Stomach (tissue), 8 donors: ENCODE measurements at regions not wholly inside any gene's neighbourhood (a gene's known extent, or its start where the extent isn't known, plus 50 kb on each side); places are given as distances from the start of the nearest gene placed in this dataset.
"Not testable (repeated sequence)": the region's sequence is repeated elsewhere in the genome, so short reads cannot be mapped to it uniquely, and the experiment has no call there.

Experiments
- DNase-seq, 2 donors: peaks; one replicate each; pipeline versions ENCODE4 v3.0.0 to v3.0.0-alpha.2; 2013 to 2019
- H3K27ac ChIP-seq, 5 donors: fragments of 200-600 bp in 4 of 5; sonication (generic) in 4 of 5; one replicate each; pipeline ENCODE4 v1.5.1; 2013 to 2019; ENCODE audit warnings: mild to moderate bottlenecking in 1 of 5, moderate library complexity in 1 of 5
- H3K27me3 ChIP-seq, 3 donors: fragments of 200-600 bp; sonication (generic); one replicate each; pipeline ENCODE4 v1.5.1; 2017 to 2019; ENCODE audit warnings: mixed run types in 1 of 3
- H3K36me3 ChIP-seq, 4 donors: fragments of 200-600 bp; sonication (generic); 1 replicate in 3 of 4; 2 replicates in 1 of 4; pipeline ENCODE4 v1.5.1; 2016 to 2019
- H3K4me1 ChIP-seq, 4 donors: fragments of 200-600 bp; sonication (generic); one replicate each; pipeline ENCODE4 v1.5.1; 2016 to 2019
- H3K4me3 ChIP-seq, 4 donors: fragments of 200-600 bp; sonication (generic) in 3 of 4; one replicate each; pipeline ENCODE4 v1.5.1; 2016 to 2019; ENCODE audit warnings: mild to moderate bottlenecking in 1 of 4
- H3K9me3 ChIP-seq, 4 donors: fragments of 200-600 bp; sonication (generic); one replicate each; pipeline ENCODE4 v1.5.1; 2016 to 2019
- CTCF ChIP-seq, 7 experiments: fragments of 450-650 bp in 4 of 7; fragments of 200-600 bp in 3 of 7; sonication (generic) in 3 of 7; IDR thresholded peaks; one replicate each; pipeline ENCODE4 v1.5.1; 2016 to 2019; ENCODE audit warnings: antibody characterized with exemption in 7 of 7, control low read depth in 2 of 7, mild to moderate bottlenecking in 1 of 7
- EP300 ChIP-seq: sonication (generic); formaldehyde crosslinking; IDR thresholded peaks from one replicate; pipeline ENCODE4 v1.6.1; 2017; ENCODE audit warnings: antibody characterized with exemption
- POLR2A ChIP-seq, 4 donors: fragments of 450-650 bp; IDR thresholded peaks; one replicate each; pipeline ENCODE4 v1.6.1; 2016; ENCODE audit warnings: antibody characterized with exemption in 4 of 4, control low read depth in 2 of 4, mild to moderate bottlenecking in 1 of 4, moderate library complexity in 1 of 4
- POLR2AphosphoS5 ChIP-seq, 3 donors: sonication (generic); formaldehyde crosslinking; IDR thresholded peaks; one replicate each; pipeline ENCODE4 v1.6.1; 2016; ENCODE audit warnings: antibody characterized with exemption in 3 of 3
- WGBS, 5 donors: extraction: QIAGEN DNeasy Blood & Tissue Kit in 3 of 5; methylation state at CpG; one replicate each; pipeline versions ENCODE4 v1.1.5 to v1.1.7; 2013 to 2018; 5-methylcytosine and 5-hydroxymethylcytosine counted together
- intact Hi-C: fragments of 100-400 bp; cut with DNase I; formaldehyde crosslinking; loops from one replicate; pipeline ENCODE4 v1.15.1; 2023; ENCODE audit warnings: low total_unique reads
- donor health status: healthy with polysubstance abuse.
- donor health status: Bipolar disorder and iron deficiency.
- donor health status: healthy.

DNA sequence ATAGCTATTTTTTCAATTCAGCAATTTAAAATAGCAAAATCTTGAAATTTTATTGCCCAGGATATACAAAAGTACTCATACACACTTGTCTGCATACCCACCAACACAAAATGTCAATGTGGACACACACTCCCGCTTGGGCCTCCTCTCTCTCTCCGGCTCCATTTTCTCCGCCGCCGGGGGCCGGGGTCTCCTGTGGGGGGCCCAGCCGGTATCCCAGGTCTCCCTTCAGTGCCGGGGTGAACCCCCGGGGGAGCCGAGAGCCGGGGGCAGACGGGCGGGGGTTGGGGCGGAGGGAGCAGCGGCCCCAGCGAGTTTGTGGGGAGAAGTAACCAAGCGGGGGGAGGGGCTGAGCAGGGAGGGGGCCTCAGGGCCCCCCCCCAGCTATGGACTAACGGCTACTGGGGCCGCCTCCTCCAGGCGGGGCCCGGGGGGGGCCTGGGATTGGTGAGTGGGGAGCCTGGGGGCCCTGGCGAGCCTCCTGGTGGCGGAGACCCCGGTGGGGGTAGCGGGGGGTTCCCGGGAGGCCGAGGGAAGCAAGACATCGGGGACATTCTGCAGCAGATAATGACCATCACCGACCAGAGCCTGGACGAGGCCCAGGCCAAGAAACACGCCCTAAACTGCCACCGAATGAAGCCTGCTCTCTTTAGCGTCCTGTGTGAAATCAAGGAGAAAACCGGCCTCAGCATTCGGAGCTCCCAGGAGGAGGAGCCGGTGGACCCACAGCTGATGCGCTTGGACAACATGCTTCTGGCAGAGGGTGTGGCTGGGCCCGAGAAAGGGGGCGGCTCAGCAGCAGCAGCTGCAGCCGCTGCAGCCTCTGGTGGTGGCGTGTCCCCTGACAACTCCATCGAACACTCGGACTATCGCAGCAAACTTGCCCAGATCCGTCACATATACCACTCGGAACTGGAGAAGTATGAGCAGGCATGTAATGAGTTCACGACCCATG is 56.6 kb downstream of the CHST2 start:
- H3K27ac ChIP-seq, H3K9me3 ChIP-seq, H3K4me1 ChIP-seq, H3K27me3 ChIP-seq, DNase-seq, H3K36me3 ChIP-seq, intact Hi-C loops, H3K4me3 ChIP-seq: not testable (repeated sequence)
- 88 to 95% (median 91%) methylated on average over 23 to 47 of the region's 47 CpGs for WGBS, 5 donors

GRCh38 chr3:143177965-143178364 is 58.4 kb downstream of the CHST2 start:
- H3K36me3 ChIP-seq, intact Hi-C loops, H3K27me3 ChIP-seq, H3K4me1 ChIP-seq, H3K4me3 ChIP-seq, DNase-seq, H3K27ac ChIP-seq: not testable (repeated sequence)
- WGBS, 5 donors, result 75 to 79% (median 77%) methylated on average over 6 of the region's 6 CpGs
- H3K9me3 ChIP-seq, result peaks cover 0 to 10% (median 0%) of the 10 kb centered on the region in 4 donors

DNA sequence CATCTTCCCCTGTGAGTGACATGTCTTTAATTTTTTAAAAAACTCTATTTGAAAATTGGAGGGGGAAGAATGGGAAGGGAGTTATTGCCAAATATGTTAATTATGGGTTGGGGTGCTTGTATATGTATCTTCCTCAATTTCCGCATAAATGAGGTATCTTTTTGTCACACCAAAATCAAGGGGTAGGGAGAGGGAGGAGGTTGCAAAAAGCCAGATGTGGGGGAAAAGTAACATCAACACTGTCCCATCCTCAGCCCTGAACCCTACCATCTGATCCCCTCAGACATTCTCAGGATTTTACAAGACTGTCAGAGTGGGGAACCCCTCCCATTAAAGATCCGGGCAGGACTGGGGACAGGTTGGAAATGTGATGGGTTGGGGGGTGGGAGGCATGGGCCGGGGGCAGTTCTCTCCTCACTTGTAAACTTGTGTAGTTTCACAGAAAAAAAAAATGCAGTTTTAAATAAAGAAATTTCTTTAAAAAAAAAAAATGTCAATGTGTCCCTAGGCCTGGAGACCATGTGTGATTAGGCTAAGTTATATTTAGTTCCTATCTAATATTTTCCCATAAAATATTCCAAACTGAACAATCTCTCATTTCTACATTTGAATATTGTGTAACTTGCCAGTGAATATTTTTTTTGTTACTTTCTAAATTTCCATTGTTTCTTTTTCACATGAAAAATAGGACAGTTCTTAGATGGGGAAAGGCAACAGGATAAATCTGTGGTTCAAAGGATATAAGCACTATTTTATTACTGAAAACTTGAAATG is 59.4 kb downstream of the CHST2 start:
- 72 to 84% (median 73%) methylated on average over 3 of the region's 3 CpGs for WGBS, 5 donors
- H3K27me3 ChIP-seq, intact Hi-C loops, H3K4me1 ChIP-seq, H3K4me3 ChIP-seq, H3K36me3 ChIP-seq, H3K27ac ChIP-seq, DNase-seq: not testable (repeated sequence)
- H3K9me3 ChIP-seq, result peaks cover 0 to 10% (median 0%) of the 10 kb centered on the region in 4 donors

GRCh38 chr3:143179603-143180002 is 60.0 kb downstream of the CHST2 start:
- Histone ChIP-seq H3K9me3 (peaks cover 0 to 10% (median 0%) of the 10 kb centered on the region in 4 donors), H3K36me3 (no peaks in the 10 kb centered on the region), H3K27ac (no peak overlapping the region), H3K4me3 (no peak overlapping the region), H3K27me3 (no peaks in the 10 kb centered on the region), H3K4me1 (no peaks in the 10 kb centered on the region)
- no peak for DNase-seq
- TF ChIP-seq EP300, result no peak
- no peak for TF ChIP-seq POLR2A (IDR thresholded peaks at IDR 0.05)
- no peak for TF ChIP-seq CTCF (IDR thresholded peaks at IDR 0.05)
- TF ChIP-seq POLR2AphosphoS5 (IDR thresholded peaks at IDR 0.05), result no peak
- intact Hi-C loops, result no loop called here
- 67 to 73% (median 72%) methylated on average over 5 of the region's 5 CpGs for WGBS, 5 donors

- H3K4me3 ChIP-seq, H3K36me3 ChIP-seq, H3K27ac ChIP-seq, intact Hi-C loops, H3K4me1 ChIP-seq, H3K27me3 ChIP-seq, DNase-seq: not testable (repeated sequence)
- H3K9me3 ChIP-seq, result peaks cover 0 to 10% (median 0%) of the 10 kb centered on the region in 4 donors
- 82 to 98% (median 88%) methylated on average over 2 of the region's 2 CpGs for WGBS, 5 donors
These were observed 61.3 kb downstream of the CHST2 start for GRCh38 chr3:143180860-143181259.

DNA sequence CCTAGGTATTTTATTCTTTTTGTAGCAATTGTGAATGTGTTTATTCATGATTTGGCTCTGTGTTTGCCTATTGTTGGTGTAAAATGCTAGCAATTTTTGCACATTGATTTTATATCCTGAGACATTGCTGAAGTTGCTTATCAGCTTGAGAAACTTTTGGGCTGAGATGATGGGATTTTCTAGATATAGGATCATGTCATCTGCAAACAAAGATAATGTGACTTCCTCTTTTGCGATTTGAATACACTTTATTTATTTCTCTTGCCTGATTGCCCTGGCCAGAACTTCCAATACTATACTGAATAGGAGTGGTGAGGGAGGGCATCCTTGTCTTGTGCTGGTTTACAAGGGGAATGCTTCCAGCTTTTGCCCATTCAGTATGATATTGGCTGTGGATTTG is 62.4 kb downstream of the CHST2 start:
- H3K4me1 ChIP-seq, DNase-seq, intact Hi-C loops, H3K27me3 ChIP-seq, H3K27ac ChIP-seq, H3K4me3 ChIP-seq, H3K36me3 ChIP-seq: not testable (repeated sequence)
- 58 to 80% (median 67%) methylated on average over 1 of the region's 1 CpG for WGBS, 5 donors
- peaks cover 0 to 10% (median 0%) of the 10 kb centered on the region in 4 donors for H3K9me3 ChIP-seq
